ENCODE measurements at regions not wholly inside any gene's neighbourhood (a gene's known extent, or its start where the extent isn't known, plus 50 kb on each side); places are given as distances from the start of the nearest gene placed in this dataset.

DNA sequence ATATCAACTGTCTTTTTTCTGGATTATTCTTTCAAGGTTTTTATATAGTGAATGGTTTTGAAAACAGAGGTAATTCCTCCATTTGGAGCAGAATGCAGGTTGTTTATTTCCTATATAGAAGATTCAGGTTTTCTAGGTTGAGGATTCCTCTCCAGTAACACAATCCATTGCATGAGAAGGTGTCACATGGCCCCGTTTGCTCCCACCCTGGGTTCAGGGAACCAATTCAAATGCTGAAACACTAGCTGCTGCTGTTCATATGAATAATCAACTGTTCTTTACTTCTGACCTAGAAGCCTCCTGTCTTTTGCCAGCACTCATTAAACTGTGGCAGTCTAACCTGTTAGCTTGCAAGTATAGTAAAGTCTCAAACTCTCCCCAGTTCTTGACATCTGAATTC lies 1316.9 kb upstream of the TENM3 start:
- TF ChIP-seq, protein P1, sequence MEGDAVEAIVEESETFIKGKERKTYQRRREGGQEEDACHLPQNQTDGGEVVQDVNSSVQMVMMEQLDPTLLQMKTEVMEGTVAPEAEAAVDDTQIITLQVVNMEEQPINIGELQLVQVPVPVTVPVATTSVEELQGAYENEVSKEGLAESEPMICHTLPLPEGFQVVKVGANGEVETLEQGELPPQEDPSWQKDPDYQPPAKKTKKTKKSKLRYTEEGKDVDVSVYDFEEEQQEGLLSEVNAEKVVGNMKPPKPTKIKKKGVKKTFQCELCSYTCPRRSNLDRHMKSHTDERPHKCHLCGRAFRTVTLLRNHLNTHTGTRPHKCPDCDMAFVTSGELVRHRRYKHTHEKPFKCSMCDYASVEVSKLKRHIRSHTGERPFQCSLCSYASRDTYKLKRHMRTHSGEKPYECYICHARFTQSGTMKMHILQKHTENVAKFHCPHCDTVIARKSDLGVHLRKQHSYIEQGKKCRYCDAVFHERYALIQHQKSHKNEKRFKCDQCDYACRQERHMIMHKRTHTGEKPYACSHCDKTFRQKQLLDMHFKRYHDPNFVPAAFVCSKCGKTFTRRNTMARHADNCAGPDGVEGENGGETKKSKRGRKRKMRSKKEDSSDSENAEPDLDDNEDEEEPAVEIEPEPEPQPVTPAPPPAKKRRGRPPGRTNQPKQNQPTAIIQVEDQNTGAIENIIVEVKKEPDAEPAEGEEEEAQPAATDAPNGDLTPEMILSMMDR (conservative IDR thresholded peaks at IDR 0.05; ENCODE audit: low read depth, low read length), result no peak
- TF ChIP-seq CEBPB (IDR thresholded peaks at IDR 0.05; ENCODE audit: low read depth, low read length), result no peak
- no peak for TF ChIP-seq FOS (IDR thresholded peaks at IDR 0.05; ENCODE audit: low read depth, low read length)
- no peak for TF ChIP-seq RFX5 (IDR thresholded peaks at IDR 0.05; ENCODE audit: low read depth, low read length)
- TF ChIP-seq POLR2A (IDR thresholded peaks at IDR 0.05; ENCODE audit: low read depth, low read length), result no peak
- TF ChIP-seq RAD21 (IDR thresholded peaks at IDR 0.05; ENCODE audit: low read length), result no peak

Measured in IMR-90 (cell line).